ENCODE measurements at regions not wholly inside any gene's neighbourhood (a gene's known extent, or its start where the extent isn't known, plus 50 kb on each side); places are given as distances from the start of the nearest gene placed in this dataset.

GRCh38 chr4:33780952-33781791, 2463.1 kb downstream of the ARAP2 start:
- no peaks in the 10 kb centered on the region for H3K4me1 ChIP-seq (ENCODE audit: insufficient read depth, low read length, severe bottlenecking)
- no peak overlapping the region for H3K27ac ChIP-seq (ENCODE audit: low read depth, low read length, poor library complexity, severe bottlenecking)
- no peak for TF ChIP-seq EZH2 (IDR thresholded peaks at IDR 0.05; ENCODE audit: borderline replicate concordance, low read length)
- TF ChIP-seq, protein P1, sequence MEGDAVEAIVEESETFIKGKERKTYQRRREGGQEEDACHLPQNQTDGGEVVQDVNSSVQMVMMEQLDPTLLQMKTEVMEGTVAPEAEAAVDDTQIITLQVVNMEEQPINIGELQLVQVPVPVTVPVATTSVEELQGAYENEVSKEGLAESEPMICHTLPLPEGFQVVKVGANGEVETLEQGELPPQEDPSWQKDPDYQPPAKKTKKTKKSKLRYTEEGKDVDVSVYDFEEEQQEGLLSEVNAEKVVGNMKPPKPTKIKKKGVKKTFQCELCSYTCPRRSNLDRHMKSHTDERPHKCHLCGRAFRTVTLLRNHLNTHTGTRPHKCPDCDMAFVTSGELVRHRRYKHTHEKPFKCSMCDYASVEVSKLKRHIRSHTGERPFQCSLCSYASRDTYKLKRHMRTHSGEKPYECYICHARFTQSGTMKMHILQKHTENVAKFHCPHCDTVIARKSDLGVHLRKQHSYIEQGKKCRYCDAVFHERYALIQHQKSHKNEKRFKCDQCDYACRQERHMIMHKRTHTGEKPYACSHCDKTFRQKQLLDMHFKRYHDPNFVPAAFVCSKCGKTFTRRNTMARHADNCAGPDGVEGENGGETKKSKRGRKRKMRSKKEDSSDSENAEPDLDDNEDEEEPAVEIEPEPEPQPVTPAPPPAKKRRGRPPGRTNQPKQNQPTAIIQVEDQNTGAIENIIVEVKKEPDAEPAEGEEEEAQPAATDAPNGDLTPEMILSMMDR (IDR thresholded peaks at IDR 0.05; ENCODE audit: low read length), result no peak
- no peak overlapping the region for H3K4me3 ChIP-seq (ENCODE audit: low read depth, low read length, poor library complexity, severe bottlenecking)
- H3K9me2 ChIP-seq (ENCODE audit: low read depth, low read length), result no peaks in the 10 kb centered on the region
- no peaks in the 10 kb centered on the region for H3K27me3 ChIP-seq (ENCODE audit: insufficient read depth, low read length)
- H3K79me2 ChIP-seq (ENCODE audit: insufficient read depth, low read length), result no peaks in the 10 kb centered on the region
- H4K20me1 ChIP-seq (ENCODE audit: insufficient read depth, low read length), result no peaks in the 10 kb centered on the region
- no peak overlapping the region for H2AFZ ChIP-seq (ENCODE audit: low read length)
- H3K36me3 ChIP-seq (ENCODE audit: insufficient read depth, low read length), result no peaks in the 10 kb centered on the region
- H3K9me3 ChIP-seq (ENCODE audit: low read length), result no peaks in the 10 kb centered on the region
- no peak overlapping the region for H3K4me2 ChIP-seq (ENCODE audit: low read length)
- no peaks in the 10 kb centered on the region for H3F3A ChIP-seq (ENCODE audit: insufficient read depth, low read length)
- no peak overlapping the region for H3K9ac ChIP-seq (ENCODE audit: low read length)

DNA sequence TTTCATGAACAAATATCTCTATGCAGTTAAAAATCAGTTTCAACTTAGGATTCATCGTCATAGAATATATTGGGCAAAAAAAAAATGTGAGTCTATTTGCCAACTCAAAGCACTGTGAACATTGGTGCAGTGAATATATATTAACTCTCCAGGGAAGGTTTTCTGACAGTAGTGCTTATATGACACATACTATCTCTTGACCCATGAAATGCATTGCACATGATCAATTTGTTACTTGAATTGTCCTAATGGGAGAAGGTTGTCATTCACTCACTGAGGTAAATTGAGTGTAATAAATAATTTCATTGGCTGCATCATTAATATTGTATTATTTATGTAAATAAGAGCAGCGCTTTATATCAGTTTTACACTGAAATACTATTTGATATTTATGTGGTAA, 2458.5 kb downstream of the ARAP2 start:
- Histone ChIP-seq H3K36me3 (ENCODE audit: insufficient read depth, low read length) (no peaks in the 10 kb centered on the region), H3K27ac (ENCODE audit: low read depth, low read length, poor library complexity, severe bottlenecking) (no peak overlapping the region), H3K9me2 (ENCODE audit: low read depth, low read length) (no peaks in the 10 kb centered on the region), H3K9ac (ENCODE audit: low read length) (no peak overlapping the region), H3K4me1 (ENCODE audit: insufficient read depth, low read length, severe bottlenecking) (no peaks in the 10 kb centered on the region), H3K27me3 (ENCODE audit: insufficient read depth, low read length) (no peaks in the 10 kb centered on the region), H4K20me1 (ENCODE audit: insufficient read depth, low read length) (no peaks in the 10 kb centered on the region), H3K4me3 (ENCODE audit: low read depth, low read length, poor library complexity, severe bottlenecking) (no peak overlapping the region), H3K4me2 (ENCODE audit: low read length) (no peak overlapping the region), H3K9me3 (ENCODE audit: low read length) (no peaks in the 10 kb centered on the region), H3F3A (ENCODE audit: insufficient read depth, low read length) (no peaks in the 10 kb centered on the region), H3K79me2 (ENCODE audit: insufficient read depth, low read length) (no peaks in the 10 kb centered on the region), H2AFZ (ENCODE audit: low read length) (no peak overlapping the region)
- TF ChIP-seq, protein P1 (IDR thresholded peaks at IDR 0.05; ENCODE audit: low read length), result no peak
- TF ChIP-seq EZH2 (IDR thresholded peaks at IDR 0.05; ENCODE audit: borderline replicate concordance, low read length), result no peak

DNA sequence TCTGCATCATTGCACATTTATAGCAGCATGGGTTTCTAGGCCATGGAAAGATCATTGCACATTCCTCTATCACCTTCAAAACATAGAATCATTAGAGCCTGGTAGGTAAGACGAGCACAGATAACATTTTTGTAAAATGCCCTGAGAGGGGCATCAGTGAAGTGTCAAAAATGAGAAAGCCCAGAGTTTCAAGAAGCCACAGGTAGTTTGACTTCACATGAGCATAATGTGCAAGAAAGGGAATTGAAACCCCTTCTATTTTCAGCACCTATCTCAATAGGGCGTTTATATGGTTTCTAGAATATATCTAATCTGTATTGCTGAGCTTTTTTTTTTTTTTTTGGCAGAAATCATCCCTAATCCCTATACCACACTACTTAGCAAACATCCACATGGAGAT, 2441.7 kb downstream of the ARAP2 start:
- H3K9me2 ChIP-seq (ENCODE audit: low read depth, low read length), result no peaks in the 10 kb centered on the region
- no peak overlapping the region for H3K27ac ChIP-seq (ENCODE audit: low read depth, low read length, poor library complexity, severe bottlenecking)
- no peaks in the 10 kb centered on the region for H3K36me3 ChIP-seq (ENCODE audit: insufficient read depth, low read length)

More for the DNA sequence above, 2441.7 kb downstream of the ARAP2 start:
- Histone ChIP-seq H3K27me3 (ENCODE audit: insufficient read depth, low read length) (no peaks in the 10 kb centered on the region), H4K20me1 (ENCODE audit: insufficient read depth, low read length) (no peaks in the 10 kb centered on the region), H3K9me3 (ENCODE audit: low read length) (no peaks in the 10 kb centered on the region), H3K79me2 (ENCODE audit: insufficient read depth, low read length) (no peaks in the 10 kb centered on the region), H2AFZ (ENCODE audit: low read length) (no peak overlapping the region), H3K4me1 (ENCODE audit: insufficient read depth, low read length, severe bottlenecking) (no peaks in the 10 kb centered on the region), H3F3A (ENCODE audit: insufficient read depth, low read length) (no peaks in the 10 kb centered on the region), H3K4me3 (ENCODE audit: low read depth, low read length, poor library complexity, severe bottlenecking) (no peak overlapping the region), H3K4me2 (ENCODE audit: low read length) (no peak overlapping the region), H3K9ac (ENCODE audit: low read length) (no peak overlapping the region)
- no peak for TF ChIP-seq EZH2 (IDR thresholded peaks at IDR 0.05; ENCODE audit: borderline replicate concordance, low read length)
- TF ChIP-seq, protein P1 (IDR thresholded peaks at IDR 0.05; ENCODE audit: low read length), result no peak

Measured in OCI-LY1 (cell line).